ENCODE measurements at regions not wholly inside any gene's neighbourhood (a gene's known extent, or its start where the extent isn't known, plus 50 kb on each side); places are given as distances from the start of the nearest gene placed in this dataset.
A peak's percentile ranks its signal among the peaks of the same experiment; 100 is the strongest.
"Not testable (repeated sequence)": the region's sequence is repeated elsewhere in the genome, so short reads cannot be mapped to it uniquely, and the experiment has no call there.

- no peak for TF ChIP-seq EP300 (IDR thresholded peaks at IDR 0.05)
- TF ChIP-seq CTCF (IDR thresholded peaks at IDR 0.05): no peak
- TF ChIP-seq POLR2A (IDR thresholded peaks at IDR 0.05): no peak
- H3K9me3 ChIP-seq: no peaks in the 10 kb centered on the region
Measured at GRCh38 chrX:125680366-125680765, 360.7 kb downstream of the TEX13C start.

GRCh38 chrX:125681058-125681457, 361.4 kb downstream of the TEX13C start:
- Histone ChIP-seq H3K27me3 (no peaks in the 10 kb centered on the region), H3K27ac (no peak overlapping the region), H3K9me3 (no peaks in the 10 kb centered on the region), H3K4me3 (no peak overlapping the region), H3K36me3 (no peaks in the 10 kb centered on the region), H3K4me1 (ENCODE audit: insufficient read depth) (no peaks in the 10 kb centered on the region)
- TF ChIP-seq CTCF (IDR thresholded peaks at IDR 0.05) (no peak), POLR2A (IDR thresholded peaks at IDR 0.05) (no peak), EP300 (IDR thresholded peaks at IDR 0.05) (no peak)
- 71 to 81% (median 76%) methylated on average over 2 of the region's 2 CpGs for WGBS, 3 donors
- DNase-seq: no peak
- intact Hi-C loops (cut with DNase I): no loop called here

More at GRCh38 chrX:125680366-125680765, 360.7 kb downstream of the TEX13C start:
- DNase-seq: no peak
- H3K27ac ChIP-seq: no peak overlapping the region
- H3K4me1 ChIP-seq (ENCODE audit: insufficient read depth): no peaks in the 10 kb centered on the region
- intact Hi-C loops (cut with DNase I): no loop called here
- no peaks in the 10 kb centered on the region for H3K27me3 ChIP-seq
- no peak overlapping the region for H3K4me3 ChIP-seq
- no peaks in the 10 kb centered on the region for H3K36me3 ChIP-seq

GRCh38 chrX:125681507-125681906, 361.8 kb downstream of the TEX13C start:
- DNase-seq: no peak
- H3K9me3 ChIP-seq: no peaks in the 10 kb centered on the region
- no peak overlapping the region for H3K27ac ChIP-seq
- TF ChIP-seq EP300 (IDR thresholded peaks at IDR 0.05) (no peak), CTCF (IDR thresholded peaks at IDR 0.05) (no peak), POLR2A (IDR thresholded peaks at IDR 0.05) (no peak)
- no peaks in the 10 kb centered on the region for H3K4me1 ChIP-seq (ENCODE audit: insufficient read depth)
- H3K36me3 ChIP-seq: no peaks in the 10 kb centered on the region
- H3K27me3 ChIP-seq: no peaks in the 10 kb centered on the region
- intact Hi-C loops (cut with DNase I): no loop called here
- H3K4me3 ChIP-seq: no peak overlapping the region

GRCh38 chrX:125690522-125690921, 370.9 kb downstream of the TEX13C start:
- 72 to 83% (median 77%) methylated on average over 30 to 33 of the region's 33 CpGs for WGBS, 3 donors
- intact Hi-C loops (cut with DNase I): not testable (repeated sequence)

GRCh38 chrX:125694171-125694570, 374.5 kb downstream of the TEX13C start:
- Histone ChIP-seq H3K9me3 (no peaks in the 10 kb centered on the region), H3K36me3 (no peaks in the 10 kb centered on the region), H3K27me3 (no peaks in the 10 kb centered on the region), H3K27ac (no peak overlapping the region), H3K4me3 (no peak overlapping the region), H3K4me1 (ENCODE audit: insufficient read depth) (no peaks in the 10 kb centered on the region)
- intact Hi-C loops (cut with DNase I): no loop called here
- DNase-seq: no peak
- WGBS, 3 donors: 55 to 58% (median 57%) methylated on average over 1 of the region's 1 CpG
- TF ChIP-seq EP300 (IDR thresholded peaks at IDR 0.05): no peak
- TF ChIP-seq CTCF (IDR thresholded peaks at IDR 0.05): no peak
- no peak for TF ChIP-seq POLR2A (IDR thresholded peaks at IDR 0.05)

More at GRCh38 chrX:125690522-125690921, 370.9 kb downstream of the TEX13C start:
- H3K27me3 ChIP-seq; H3K4me1 ChIP-seq (ENCODE audit: insufficient read depth); H3K27ac ChIP-seq; H3K9me3 ChIP-seq; H3K36me3 ChIP-seq; H3K4me3 ChIP-seq: not testable (repeated sequence)
- DNase-seq: peak in 1 of 5 donors; percentile 14

Data from ovary (tissue), 7 donors.